Hepatocyte (in vitro differentiated cells): ENCODE measurements at regions not wholly inside any gene's neighbourhood (a gene's known extent, or its start where the extent isn't known, plus 50 kb on each side); places are given as distances from the start of the nearest gene placed in this dataset.

Experiments used
- DNase-seq: peaks from one replicate; pipeline ENCODE4 v3.0.0-alpha.2; 2016; ENCODE audit warnings: low spot score
- H2AFZ ChIP-seq: fragments of 200-600 bp; sonication (generic); 2 replicates; pipeline ENCODE4 v1.6.0; 2016; ENCODE audit warnings: antibody characterized with exemption, mild to moderate bottlenecking
- H3K27ac ChIP-seq: fragments of 200-600 bp; sonication (generic); 2 replicates; pipeline ENCODE4 v1.5.1; 2016; ENCODE audit warnings: mild to moderate bottlenecking
- H3K27me3 ChIP-seq: fragments of 200-600 bp; sonication (generic); 2 replicates; pipeline ENCODE4 v1.6.1; 2016
- H3K36me3 ChIP-seq: fragments of 200-600 bp; sonication (generic); replicated peaks from 2 replicates; pipeline ENCODE4 v1.5.1; 2016; ENCODE audit warnings: low read depth; ENCODE audit not compliant: insufficient read depth
- H3K4me1 ChIP-seq: fragments of 200-600 bp; sonication (generic); 2 replicates; pipeline ENCODE4 v1.5.1; 2016; ENCODE audit warnings: mild to moderate bottlenecking, moderate library complexity; ENCODE audit not compliant: insufficient read depth
- H3K4me2 ChIP-seq: fragments of 200-600 bp; sonication (generic); 2 replicates; pipeline ENCODE4 v1.6.0; 2016
- H3K4me3 ChIP-seq: fragments of 200-600 bp; sonication (generic); 2 replicates; pipeline ENCODE4 v1.5.1; 2016; ENCODE audit warnings: mild to moderate bottlenecking
- H3K79me2 ChIP-seq: fragments of 200-600 bp; sonication (generic); 2 replicates; pipeline ENCODE4 v1.6.0; 2017; ENCODE audit warnings: mild to moderate bottlenecking
- H3K9me2 ChIP-seq: fragments of 200-600 bp; sonication (generic); replicated peaks from 2 replicates; pipeline ENCODE4 v1.6.0; 2017; ENCODE audit warnings: mild to moderate bottlenecking; ENCODE audit not compliant: insufficient read depth
- H3K9me3 ChIP-seq: fragments of 200-600 bp; sonication (generic); 2 replicates; pipeline ENCODE4 v1.5.1; 2016; ENCODE audit warnings: low read depth, mild to moderate bottlenecking
- H4K20me1 ChIP-seq: fragments of 200-600 bp; sonication (generic); 2 replicates; pipeline ENCODE4 v1.6.0; 2016; ENCODE audit warnings: mild to moderate bottlenecking; ENCODE audit not compliant: insufficient read depth, poor library complexity, severe bottlenecking
- EZH2 ChIP-seq: fragments of 200-600 bp; sonication (generic); IDR thresholded peaks from 2 replicates; pipeline ENCODE4 v1.6.1; 2016; ENCODE audit warnings: antibody characterized with exemption, mild to moderate bottlenecking, borderline replicate concordance
- EZH2phosphoT487 ChIP-seq: fragments of 200-600 bp; sonication (generic); IDR thresholded peaks from one replicate; pipeline ENCODE4 v1.6.1; 2018; ENCODE audit warnings: antibody characterized with exemption, mild to moderate bottlenecking, low read depth, moderate library complexity; ENCODE audit not compliant: unreplicated experiment, severe bottlenecking
- WGBS: methylation state at CpG from one replicate; pipeline ENCODE4 v1.1.6; 2016; ENCODE audit warnings: low lambda C conversion rate; ENCODE audit errors: missing lambda C conversion rate; 5-methylcytosine and 5-hydroxymethylcytosine counted together
- TF ChIP-seq, protein P1 (sequence below): fragments of 200-600 bp; sonication (generic); IDR thresholded peaks from 2 replicates; pipeline ENCODE4 v1.5.1; 2016; ENCODE audit warnings: antibody characterized with exemption, mild to moderate bottlenecking; ENCODE audit not compliant: poor library complexity

DNA sequence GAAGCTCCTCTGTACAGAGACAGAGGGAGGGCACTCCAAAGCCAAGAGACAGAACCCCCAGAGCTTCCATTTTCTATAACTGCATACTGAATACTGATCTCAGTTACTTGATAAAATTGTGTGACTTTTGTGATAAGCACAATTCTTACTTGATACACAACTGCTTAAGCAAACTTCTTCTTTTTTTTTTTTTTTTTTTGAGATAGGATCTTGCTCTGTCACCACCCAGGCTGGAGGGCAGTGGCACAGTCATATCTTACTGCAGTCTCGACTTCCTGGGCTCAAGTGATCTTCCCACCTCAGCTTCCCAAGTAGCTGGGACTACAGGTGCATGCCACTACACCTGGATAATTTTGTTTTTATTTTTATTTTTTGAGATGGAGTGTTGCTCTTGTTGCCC is 252.1 kb upstream of the ZNF608 start:
- no peaks in the 10 kb centered on the region for H3K79me2 ChIP-seq
- H3K9me3 ChIP-seq: no peaks in the 10 kb centered on the region
- no peaks in the 10 kb centered on the region for H4K20me1 ChIP-seq
- no peaks in the 10 kb centered on the region for H3K36me3 ChIP-seq
- H3K4me3 ChIP-seq: no peak overlapping the region
- 64% methylated on average over 1 of the region's 1 CpG for WGBS
- H3K4me1 ChIP-seq: peaks cover 21% of the 10 kb centered on the region
- H2AFZ ChIP-seq: no peak overlapping the region
- no peak for DNase-seq
- H3K27ac ChIP-seq: no peak overlapping the region
- no peaks in the 10 kb centered on the region for H3K27me3 ChIP-seq
- H3K9me2 ChIP-seq: no peaks in the 10 kb centered on the region
- no peak overlapping the region for H3K4me2 ChIP-seq
- TF ChIP-seq, protein P1, sequence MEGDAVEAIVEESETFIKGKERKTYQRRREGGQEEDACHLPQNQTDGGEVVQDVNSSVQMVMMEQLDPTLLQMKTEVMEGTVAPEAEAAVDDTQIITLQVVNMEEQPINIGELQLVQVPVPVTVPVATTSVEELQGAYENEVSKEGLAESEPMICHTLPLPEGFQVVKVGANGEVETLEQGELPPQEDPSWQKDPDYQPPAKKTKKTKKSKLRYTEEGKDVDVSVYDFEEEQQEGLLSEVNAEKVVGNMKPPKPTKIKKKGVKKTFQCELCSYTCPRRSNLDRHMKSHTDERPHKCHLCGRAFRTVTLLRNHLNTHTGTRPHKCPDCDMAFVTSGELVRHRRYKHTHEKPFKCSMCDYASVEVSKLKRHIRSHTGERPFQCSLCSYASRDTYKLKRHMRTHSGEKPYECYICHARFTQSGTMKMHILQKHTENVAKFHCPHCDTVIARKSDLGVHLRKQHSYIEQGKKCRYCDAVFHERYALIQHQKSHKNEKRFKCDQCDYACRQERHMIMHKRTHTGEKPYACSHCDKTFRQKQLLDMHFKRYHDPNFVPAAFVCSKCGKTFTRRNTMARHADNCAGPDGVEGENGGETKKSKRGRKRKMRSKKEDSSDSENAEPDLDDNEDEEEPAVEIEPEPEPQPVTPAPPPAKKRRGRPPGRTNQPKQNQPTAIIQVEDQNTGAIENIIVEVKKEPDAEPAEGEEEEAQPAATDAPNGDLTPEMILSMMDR: no peak
- no peak for TF ChIP-seq EZH2phosphoT487
- no peak for TF ChIP-seq EZH2

DNA sequence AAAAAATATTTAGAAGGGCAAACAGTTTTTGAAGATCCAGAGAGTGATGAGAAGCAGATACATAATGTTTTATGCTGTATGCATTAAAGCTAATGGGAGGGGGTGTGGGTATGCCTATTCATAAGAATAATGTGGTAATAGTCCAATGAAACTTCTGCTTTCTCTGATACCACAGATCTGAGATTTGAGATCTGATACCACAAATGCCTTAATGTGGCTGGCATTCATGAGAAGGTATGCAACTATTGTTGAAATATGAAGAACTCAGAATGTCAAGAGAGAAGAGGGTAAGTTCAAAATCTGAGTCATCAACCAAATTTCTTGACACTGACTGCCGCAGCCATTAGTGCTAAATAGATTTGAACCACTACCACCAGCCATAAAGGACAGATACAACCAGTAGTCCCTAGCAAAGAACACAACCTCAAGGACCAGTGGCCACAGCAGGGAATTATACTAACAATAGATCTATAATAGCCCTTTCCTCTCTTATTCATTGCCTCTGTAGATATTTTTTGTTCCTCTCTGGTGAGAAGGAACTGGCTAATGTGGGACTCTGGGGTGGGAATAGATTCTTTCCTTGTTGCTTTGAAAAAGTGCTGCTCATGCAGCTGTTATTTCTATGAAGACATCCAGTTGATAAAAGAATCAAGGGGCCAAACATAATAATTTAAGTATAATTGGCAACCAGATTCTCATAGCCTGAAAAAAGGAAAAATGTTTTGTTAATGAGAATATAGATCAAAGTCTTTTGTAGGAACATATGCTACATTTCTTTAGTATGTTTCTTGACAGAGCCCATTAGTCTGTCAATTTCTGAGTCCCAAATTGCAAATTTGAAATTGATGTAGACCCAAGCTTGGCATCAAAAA is 256.5 kb upstream of the ZNF608 start:
- TF ChIP-seq, protein P1: no peak
- TF ChIP-seq EZH2phosphoT487 (no peak), EZH2 (no peak)
- Histone ChIP-seq H3K79me2 (no peaks in the 10 kb centered on the region), H4K20me1 (no peaks in the 10 kb centered on the region), H3K4me2 (no peak overlapping the region), H3K4me3 (no peak overlapping the region), H3K27me3 (no peaks in the 10 kb centered on the region), H3K36me3 (no peaks in the 10 kb centered on the region), H3K4me1 (no peaks in the 10 kb centered on the region), H2AFZ (no peak overlapping the region), H3K27ac (no peak overlapping the region), H3K9me2 (no peaks in the 10 kb centered on the region), H3K9me3 (no peaks in the 10 kb centered on the region)
- 96% methylated on average over 1 of the region's 1 CpG for WGBS
- DNase-seq: no peak

DNA sequence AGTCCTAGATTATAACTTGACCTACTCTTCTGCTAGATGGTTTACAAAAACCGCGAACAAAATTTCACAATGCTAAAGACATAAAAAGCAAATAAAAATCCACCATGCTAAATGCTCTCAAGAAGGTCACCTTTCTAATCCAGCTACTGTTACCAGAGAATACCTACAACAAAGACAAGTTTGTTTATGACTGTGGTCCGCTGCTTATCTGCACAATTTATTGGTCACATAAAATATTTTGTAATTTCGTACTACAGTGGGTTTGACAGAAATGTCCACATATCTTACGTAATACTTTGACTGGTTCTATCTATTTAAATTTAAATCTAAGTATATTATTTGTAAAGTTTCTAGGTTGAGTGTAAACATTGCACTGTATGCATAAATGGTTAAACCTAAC is 257.6 kb upstream of the ZNF608 start:
- 85% methylated on average over 5 of the region's 5 CpGs for WGBS
- no peak overlapping the region for H2AFZ ChIP-seq
- no peaks in the 10 kb centered on the region for H4K20me1 ChIP-seq
- no peaks in the 10 kb centered on the region for H3K9me3 ChIP-seq
- no peaks in the 10 kb centered on the region for H3K36me3 ChIP-seq
- H3K4me2 ChIP-seq: no peak overlapping the region
- no peak overlapping the region for H3K27ac ChIP-seq
- no peaks in the 10 kb centered on the region for H3K79me2 ChIP-seq
- DNase-seq: no peak
- TF ChIP-seq, protein P1: no peak
- no peak for TF ChIP-seq EZH2phosphoT487
- TF ChIP-seq EZH2: no peak
- no peaks in the 10 kb centered on the region for H3K9me2 ChIP-seq
- no peak overlapping the region for H3K4me3 ChIP-seq
- no peaks in the 10 kb centered on the region for H3K27me3 ChIP-seq
- H3K4me1 ChIP-seq: no peaks in the 10 kb centered on the region
